ENCODE measurements at regions not wholly inside any gene's neighbourhood (a gene's known extent, or its start where the extent isn't known, plus 50 kb on each side); places are given as distances from the start of the nearest gene placed in this dataset.

DNA sequence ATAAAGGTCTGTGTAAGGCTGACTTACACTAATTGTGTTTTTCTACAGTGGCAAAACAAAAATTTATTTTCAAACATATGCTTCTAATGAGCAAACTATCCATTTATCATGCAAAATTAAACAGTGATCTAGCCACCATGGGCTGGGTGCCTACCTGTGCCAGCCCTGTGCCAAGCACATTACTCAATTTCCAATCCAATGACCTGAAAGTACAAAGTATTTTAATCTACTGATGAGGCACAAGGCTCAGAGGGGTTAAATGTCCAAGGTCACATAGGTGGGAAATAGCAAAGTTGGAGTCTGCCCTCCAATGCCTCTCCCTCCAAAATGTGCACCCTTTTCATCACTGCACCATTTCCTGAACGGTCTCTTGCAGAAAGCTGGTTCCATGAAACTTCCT lies 279.1 kb upstream of the FMN2 start:
- TF ChIP-seq, protein P1, sequence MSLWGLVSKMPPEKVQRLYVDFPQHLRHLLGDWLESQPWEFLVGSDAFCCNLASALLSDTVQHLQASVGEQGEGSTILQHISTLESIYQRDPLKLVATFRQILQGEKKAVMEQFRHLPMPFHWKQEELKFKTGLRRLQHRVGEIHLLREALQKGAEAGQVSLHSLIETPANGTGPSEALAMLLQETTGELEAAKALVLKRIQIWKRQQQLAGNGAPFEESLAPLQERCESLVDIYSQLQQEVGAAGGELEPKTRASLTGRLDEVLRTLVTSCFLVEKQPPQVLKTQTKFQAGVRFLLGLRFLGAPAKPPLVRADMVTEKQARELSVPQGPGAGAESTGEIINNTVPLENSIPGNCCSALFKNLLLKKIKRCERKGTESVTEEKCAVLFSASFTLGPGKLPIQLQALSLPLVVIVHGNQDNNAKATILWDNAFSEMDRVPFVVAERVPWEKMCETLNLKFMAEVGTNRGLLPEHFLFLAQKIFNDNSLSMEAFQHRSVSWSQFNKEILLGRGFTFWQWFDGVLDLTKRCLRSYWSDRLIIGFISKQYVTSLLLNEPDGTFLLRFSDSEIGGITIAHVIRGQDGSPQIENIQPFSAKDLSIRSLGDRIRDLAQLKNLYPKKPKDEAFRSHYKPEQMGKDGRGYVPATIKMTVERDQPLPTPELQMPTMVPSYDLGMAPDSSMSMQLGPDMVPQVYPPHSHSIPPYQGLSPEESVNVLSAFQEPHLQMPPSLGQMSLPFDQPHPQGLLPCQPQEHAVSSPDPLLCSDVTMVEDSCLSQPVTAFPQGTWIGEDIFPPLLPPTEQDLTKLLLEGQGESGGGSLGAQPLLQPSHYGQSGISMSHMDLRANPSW (CRISPR knock-in tag; conservative IDR thresholded peaks at IDR 0.05; ENCODE audit: low read depth): no peak
- TF ChIP-seq, protein P2, sequence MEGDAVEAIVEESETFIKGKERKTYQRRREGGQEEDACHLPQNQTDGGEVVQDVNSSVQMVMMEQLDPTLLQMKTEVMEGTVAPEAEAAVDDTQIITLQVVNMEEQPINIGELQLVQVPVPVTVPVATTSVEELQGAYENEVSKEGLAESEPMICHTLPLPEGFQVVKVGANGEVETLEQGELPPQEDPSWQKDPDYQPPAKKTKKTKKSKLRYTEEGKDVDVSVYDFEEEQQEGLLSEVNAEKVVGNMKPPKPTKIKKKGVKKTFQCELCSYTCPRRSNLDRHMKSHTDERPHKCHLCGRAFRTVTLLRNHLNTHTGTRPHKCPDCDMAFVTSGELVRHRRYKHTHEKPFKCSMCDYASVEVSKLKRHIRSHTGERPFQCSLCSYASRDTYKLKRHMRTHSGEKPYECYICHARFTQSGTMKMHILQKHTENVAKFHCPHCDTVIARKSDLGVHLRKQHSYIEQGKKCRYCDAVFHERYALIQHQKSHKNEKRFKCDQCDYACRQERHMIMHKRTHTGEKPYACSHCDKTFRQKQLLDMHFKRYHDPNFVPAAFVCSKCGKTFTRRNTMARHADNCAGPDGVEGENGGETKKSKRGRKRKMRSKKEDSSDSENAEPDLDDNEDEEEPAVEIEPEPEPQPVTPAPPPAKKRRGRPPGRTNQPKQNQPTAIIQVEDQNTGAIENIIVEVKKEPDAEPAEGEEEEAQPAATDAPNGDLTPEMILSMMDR (IDR thresholded peaks at IDR 0.05): no peak
- TF ChIP-seq CREB1 (CRISPR knock-in tag; IDR thresholded peaks at IDR 0.05) (no peak), ELF4 (CRISPR knock-in tag; IDR thresholded peaks at IDR 0.05; ENCODE audit: low read depth) (no peak), ZNF232 (CRISPR knock-in tag; IDR thresholded peaks at IDR 0.05) (no peak)
- TF ChIP-seq, protein P3, sequence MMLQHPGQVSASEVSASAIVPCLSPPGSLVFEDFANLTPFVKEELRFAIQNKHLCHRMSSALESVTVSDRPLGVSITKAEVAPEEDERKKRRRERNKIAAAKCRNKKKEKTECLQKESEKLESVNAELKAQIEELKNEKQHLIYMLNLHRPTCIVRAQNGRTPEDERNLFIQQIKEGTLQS (CRISPR knock-in tag; conservative IDR thresholded peaks at IDR 0.05): no peak
- TF ChIP-seq, protein P4, sequence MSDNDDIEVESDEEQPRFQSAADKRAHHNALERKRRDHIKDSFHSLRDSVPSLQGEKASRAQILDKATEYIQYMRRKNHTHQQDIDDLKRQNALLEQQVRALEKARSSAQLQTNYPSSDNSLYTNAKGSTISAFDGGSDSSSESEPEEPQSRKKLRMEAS (CRISPR knock-in tag; IDR thresholded peaks at IDR 0.05): no peak
- TF ChIP-seq, protein P5, sequence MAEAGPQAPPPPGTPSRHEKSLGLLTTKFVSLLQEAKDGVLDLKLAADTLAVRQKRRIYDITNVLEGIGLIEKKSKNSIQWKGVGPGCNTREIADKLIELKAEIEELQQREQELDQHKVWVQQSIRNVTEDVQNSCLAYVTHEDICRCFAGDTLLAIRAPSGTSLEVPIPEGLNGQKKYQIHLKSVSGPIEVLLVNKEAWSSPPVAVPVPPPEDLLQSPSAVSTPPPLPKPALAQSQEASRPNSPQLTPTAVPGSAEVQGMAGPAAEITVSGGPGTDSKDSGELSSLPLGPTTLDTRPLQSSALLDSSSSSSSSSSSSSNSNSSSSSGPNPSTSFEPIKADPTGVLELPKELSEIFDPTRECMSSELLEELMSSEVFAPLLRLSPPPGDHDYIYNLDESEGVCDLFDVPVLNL (CRISPR knock-in tag; IDR thresholded peaks at IDR 0.05; ENCODE audit: borderline replicate concordance, low read depth): no peak
- TF ChIP-seq, protein P6, sequence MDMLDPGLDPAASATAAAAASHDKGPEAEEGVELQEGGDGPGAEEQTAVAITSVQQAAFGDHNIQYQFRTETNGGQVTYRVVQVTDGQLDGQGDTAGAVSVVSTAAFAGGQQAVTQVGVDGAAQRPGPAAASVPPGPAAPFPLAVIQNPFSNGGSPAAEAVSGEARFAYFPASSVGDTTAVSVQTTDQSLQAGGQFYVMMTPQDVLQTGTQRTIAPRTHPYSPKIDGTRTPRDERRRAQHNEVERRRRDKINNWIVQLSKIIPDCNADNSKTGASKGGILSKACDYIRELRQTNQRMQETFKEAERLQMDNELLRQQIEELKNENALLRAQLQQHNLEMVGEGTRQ (CRISPR knock-in tag; IDR thresholded peaks at IDR 0.05): no peak

Data from WTC11 (cell line).